Astrocyte of the spinal cord (primary cell): ENCODE measurements at regions not wholly inside any gene's neighbourhood (a gene's known extent, or its start where the extent isn't known, plus 50 kb on each side); places are given as distances from the start of the nearest gene placed in this dataset.

Source experiments
- DNase-seq: peaks from one replicate; pipeline ENCODE4 v3.0.0; 2011; ENCODE audit warnings: low read depth, low spot score
- H3K4me3 ChIP-seq: 2 replicates; pipeline ENCODE4 v1.5.1; 2011; ENCODE audit warnings: low read depth, mild to moderate bottlenecking, low read length, moderate library complexity
- in situ Hi-C: cut with HindIII; loops from 2 replicates; pipeline ENCODE4 v1.10.0; 2017; ENCODE audit warnings: low sequenced_read_pairs
- TF ChIP-seq, protein P1 (sequence below): IDR thresholded peaks from 2 replicates; pipeline ENCODE4 v1.5.1; 2012; ENCODE audit warnings: low read depth, mild to moderate bottlenecking, low read length, inconsistent platforms

DNA sequence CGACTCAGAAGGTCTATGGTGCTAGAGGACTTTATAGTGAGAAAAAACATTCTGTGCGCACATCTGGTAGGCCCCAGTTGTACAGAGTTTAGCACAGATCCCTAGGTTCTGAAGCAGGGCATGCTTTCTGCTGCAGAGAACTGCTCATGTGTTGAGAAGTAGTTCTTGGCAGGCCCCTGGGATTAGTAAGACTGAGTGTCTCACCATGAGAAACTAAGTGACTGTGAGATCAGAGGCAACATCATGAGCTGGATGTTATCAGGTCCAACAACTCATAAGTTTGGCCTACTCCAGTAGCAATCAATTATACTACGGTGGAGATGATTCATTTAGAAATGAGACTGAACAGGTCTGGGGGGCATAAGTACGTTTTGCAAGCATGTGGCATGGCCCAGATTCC is 507.4 kb upstream of the KLF12 start:
- TF ChIP-seq, protein P1, sequence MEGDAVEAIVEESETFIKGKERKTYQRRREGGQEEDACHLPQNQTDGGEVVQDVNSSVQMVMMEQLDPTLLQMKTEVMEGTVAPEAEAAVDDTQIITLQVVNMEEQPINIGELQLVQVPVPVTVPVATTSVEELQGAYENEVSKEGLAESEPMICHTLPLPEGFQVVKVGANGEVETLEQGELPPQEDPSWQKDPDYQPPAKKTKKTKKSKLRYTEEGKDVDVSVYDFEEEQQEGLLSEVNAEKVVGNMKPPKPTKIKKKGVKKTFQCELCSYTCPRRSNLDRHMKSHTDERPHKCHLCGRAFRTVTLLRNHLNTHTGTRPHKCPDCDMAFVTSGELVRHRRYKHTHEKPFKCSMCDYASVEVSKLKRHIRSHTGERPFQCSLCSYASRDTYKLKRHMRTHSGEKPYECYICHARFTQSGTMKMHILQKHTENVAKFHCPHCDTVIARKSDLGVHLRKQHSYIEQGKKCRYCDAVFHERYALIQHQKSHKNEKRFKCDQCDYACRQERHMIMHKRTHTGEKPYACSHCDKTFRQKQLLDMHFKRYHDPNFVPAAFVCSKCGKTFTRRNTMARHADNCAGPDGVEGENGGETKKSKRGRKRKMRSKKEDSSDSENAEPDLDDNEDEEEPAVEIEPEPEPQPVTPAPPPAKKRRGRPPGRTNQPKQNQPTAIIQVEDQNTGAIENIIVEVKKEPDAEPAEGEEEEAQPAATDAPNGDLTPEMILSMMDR: no peak
- in situ Hi-C loops: no loop called here
- DNase-seq: peak; percentile 53
- no peak overlapping the region for H3K4me3 ChIP-seq

DNA sequence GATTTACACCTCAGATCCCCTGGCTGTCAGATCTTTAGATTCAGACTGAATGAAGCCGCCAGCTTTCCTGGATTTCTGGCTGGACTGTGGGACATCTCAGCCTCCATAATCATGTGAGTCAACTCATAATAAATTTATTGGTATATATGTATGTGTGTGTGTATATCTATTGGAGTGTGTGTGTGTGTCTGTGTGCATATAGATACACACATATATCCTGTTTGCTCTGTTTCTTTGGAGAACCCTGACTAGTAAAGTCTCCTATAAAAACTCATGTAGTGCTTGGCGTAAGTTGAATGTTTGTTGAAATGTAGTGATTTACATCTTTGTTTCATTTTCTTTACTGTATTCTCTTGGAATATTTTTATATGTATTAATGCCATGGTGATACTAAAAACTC is 499.5 kb upstream of the KLF12 start:
- in situ Hi-C loops: no loop called here

DNA sequence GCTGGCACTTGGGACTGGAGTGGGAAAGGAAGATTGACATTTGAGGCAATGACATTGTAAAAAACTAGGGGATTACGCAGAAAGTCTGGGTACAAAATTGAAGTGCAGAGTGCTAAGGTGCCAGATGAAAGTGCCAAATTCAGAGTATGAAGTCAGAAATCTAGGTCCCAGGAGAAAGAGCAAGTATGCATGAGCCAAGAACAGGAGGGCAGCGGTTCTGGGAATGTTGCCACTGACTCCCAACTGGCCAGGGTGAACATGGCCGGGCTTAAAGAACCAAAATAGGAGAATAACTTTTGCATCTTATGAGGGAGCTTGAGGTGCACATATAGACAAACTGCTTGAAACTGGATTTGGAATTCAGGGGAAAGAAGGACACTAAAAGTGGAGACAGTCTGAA is 495.8 kb upstream of the KLF12 start:
- no peak for DNase-seq
- TF ChIP-seq, protein P1: no peak
- in situ Hi-C loops: no loop called here
- no peak overlapping the region for H3K4me3 ChIP-seq

More for the DNA sequence above, 499.5 kb upstream of the KLF12 start:
- DNase-seq: no peak
- H3K4me3 ChIP-seq: no peak overlapping the region
- TF ChIP-seq, protein P1: no peak

DNA sequence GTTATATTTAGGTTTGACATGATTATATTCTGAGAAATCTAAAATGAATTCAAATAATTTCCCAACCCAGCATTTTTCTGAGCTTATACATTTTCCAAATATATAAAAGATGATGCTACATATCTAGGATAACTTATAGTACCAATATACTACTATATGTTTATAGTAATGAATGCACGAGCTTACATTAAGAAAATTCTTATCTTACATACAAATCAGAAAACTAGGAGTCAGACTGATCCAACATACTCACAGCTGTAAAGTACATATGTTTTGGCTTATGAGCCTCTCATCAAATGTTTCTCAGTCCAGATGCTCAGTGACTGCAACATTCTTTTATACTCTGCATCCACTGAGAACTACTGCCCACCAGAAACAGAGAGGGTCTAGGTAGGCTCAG is 491.3 kb upstream of the KLF12 start:
- DNase-seq: no peak
- in situ Hi-C loops: no loop called here
- TF ChIP-seq, protein P1: no peak
- H3K4me3 ChIP-seq: no peak overlapping the region

DNA sequence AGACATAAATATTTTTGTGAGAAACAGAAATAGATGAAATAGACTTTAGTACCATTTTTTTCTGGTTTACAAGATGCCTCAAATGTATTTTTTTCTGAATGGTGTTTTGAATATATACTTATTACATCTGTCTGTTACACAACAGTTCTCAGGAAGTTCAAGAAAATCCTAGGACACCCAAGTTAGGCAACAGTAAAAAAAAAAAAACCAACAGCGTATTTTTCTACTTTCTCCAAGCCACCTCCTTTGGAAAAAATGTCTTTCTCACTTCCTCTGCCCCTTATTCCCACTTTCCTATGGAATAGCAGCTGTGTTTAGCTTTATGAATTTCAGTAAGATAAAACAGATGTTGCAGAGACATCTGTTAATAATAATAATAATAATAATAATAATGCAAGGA is 489.6 kb upstream of the KLF12 start:
- no peak overlapping the region for H3K4me3 ChIP-seq
- no peak for DNase-seq
- in situ Hi-C loops: no loop called here
- TF ChIP-seq, protein P1: no peak

DNA sequence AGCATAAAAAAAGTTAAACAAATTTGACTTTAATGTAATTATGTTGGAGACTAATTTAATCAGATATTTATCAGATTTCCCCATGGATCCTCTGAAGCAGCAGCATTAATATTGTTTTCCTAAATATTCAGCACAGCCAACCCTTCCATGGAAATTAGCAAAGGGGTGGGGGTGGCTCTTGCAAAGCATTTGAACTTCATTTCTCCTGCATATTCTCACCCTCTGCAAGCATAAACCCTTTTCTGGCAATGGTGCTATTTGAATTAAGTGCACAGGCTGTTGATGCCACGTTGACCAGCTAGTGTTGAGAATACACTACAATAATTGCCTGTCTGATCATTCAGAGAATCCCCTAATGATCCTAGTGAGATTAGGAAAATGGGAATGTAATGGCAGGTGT is 488.1 kb upstream of the KLF12 start:
- in situ Hi-C loops: no loop called here

More for the DNA sequence above, 488.1 kb upstream of the KLF12 start:
- TF ChIP-seq, protein P1: no peak
- H3K4me3 ChIP-seq: no peak overlapping the region
- DNase-seq: no peak
